Astrocyte of the spinal cord (primary cell): ENCODE measurements at regions not wholly inside any gene's neighbourhood (a gene's known extent, or its start where the extent isn't known, plus 50 kb on each side); places are given as distances from the start of the nearest gene placed in this dataset.

ENCODE experiments used
- DNase-seq: peaks from one replicate; pipeline ENCODE4 v3.0.0; 2011; ENCODE audit warnings: low read depth, low spot score
- H3K4me3 ChIP-seq: 2 replicates; pipeline ENCODE4 v1.5.1; 2011; ENCODE audit warnings: low read depth, mild to moderate bottlenecking, low read length, moderate library complexity
- CTCF ChIP-seq: IDR thresholded peaks from 2 replicates; pipeline ENCODE4 v1.5.1; 2012; ENCODE audit warnings: low read depth, mild to moderate bottlenecking, low read length, inconsistent platforms
- in situ Hi-C: cut with HindIII; loops from 2 replicates; pipeline ENCODE4 v1.10.0; 2017; ENCODE audit warnings: low sequenced_read_pairs

- TF ChIP-seq CTCF, result no peak
- no peak for DNase-seq
These were observed 90.1 kb downstream of the KCNJ2 start for GRCh38 chr17:70259400-70259799.

GRCh38 chr17:70261170-70261569, 91.8 kb downstream of the KCNJ2 start:
- in situ Hi-C loops, result no loop called here
- no peak for DNase-seq
- no peak overlapping the region for H3K4me3 ChIP-seq
- no peak for TF ChIP-seq CTCF

More at GRCh38 chr17:70259400-70259799, 90.1 kb downstream of the KCNJ2 start:
- in situ Hi-C loops, result no loop called here
- H3K4me3 ChIP-seq, result no peak overlapping the region

- TF ChIP-seq CTCF, result no peak
- DNase-seq, result no peak
- no peak overlapping the region for H3K4me3 ChIP-seq
- in situ Hi-C loops, result no loop called here
These were observed 96.1 kb downstream of the KCNJ2 start for GRCh38 chr17:70265471-70265870.

GRCh38 chr17:70266394-70266793, 97.1 kb downstream of the KCNJ2 start:
- H3K4me3 ChIP-seq, result no peak overlapping the region
- no peak for TF ChIP-seq CTCF
- no peak for DNase-seq
- in situ Hi-C loops, result no loop called here

- no peak for DNase-seq
- in situ Hi-C loops, result no loop called here
- H3K4me3 ChIP-seq, result no peak overlapping the region
- TF ChIP-seq CTCF, result no peak
These were observed 99.1 kb downstream of the KCNJ2 start for GRCh38 chr17:70268383-70268782.

- in situ Hi-C loops, result no loop called here
- TF ChIP-seq CTCF, result no peak
- no peak overlapping the region for H3K4me3 ChIP-seq
- no peak for DNase-seq
These were observed 101.2 kb downstream of the KCNJ2 start for GRCh38 chr17:70270554-70270953.

GRCh38 chr17:70271200-70271599, 101.9 kb downstream of the KCNJ2 start:
- no peak for TF ChIP-seq CTCF
- in situ Hi-C loops, result no loop called here
- DNase-seq, result no peak
- no peak overlapping the region for H3K4me3 ChIP-seq
